ENCODE measurements at regions not wholly inside any gene's neighbourhood (a gene's known extent, or its start where the extent isn't known, plus 50 kb on each side); places are given as distances from the start of the nearest gene placed in this dataset.
"Not testable (repeated sequence)": the region's sequence is repeated elsewhere in the genome, so short reads cannot be mapped to it uniquely, and the experiment has no call there.

GRCh38 chr2:199556527-199557285 is 99.0 kb upstream of the SATB2 start:
- no peak for DNase-seq

- no peak for DNase-seq
These were observed 96.3 kb upstream of the SATB2 start for GRCh38 chr2:199554026-199554425.

- no peak for DNase-seq
These were observed 94.4 kb upstream of the SATB2 start for GRCh38 chr2:199552141-199552540.

- DNase-seq = no peak
These were observed 86.0 kb upstream of the SATB2 start for GRCh38 chr2:199543606-199544172.

- no peak for DNase-seq
These were observed 77.9 kb upstream of the SATB2 start for GRCh38 chr2:199535445-199536177.

GRCh38 chr2:199533873-199534272 is 76.1 kb upstream of the SATB2 start:
- DNase-seq = not testable (repeated sequence)

GRCh38 chr2:199527071-199527470 is 69.3 kb upstream of the SATB2 start:
- DNase-seq = no peak

GRCh38 chr2:199524689-199525574 is 67.2 kb upstream of the SATB2 start:
- DNase-seq = no peak

- DNase-seq = no peak
These were observed 51.7 kb upstream of the SATB2 start for GRCh38 chr2:199509403-199509802.

Data from activated CD4-positive, alpha-beta T cell treated with anti-CD3 and anti-CD28 coated beads, Interleukin-2, Interleukin-6, amounts not matched to agents 100 ng/mL and 50 ng/mL, durations not matched to agents 16 hours and 8 hours (primary cell).